ENCODE measurements at regions not wholly inside any gene's neighbourhood (a gene's known extent, or its start where the extent isn't known, plus 50 kb on each side); places are given as distances from the start of the nearest gene placed in this dataset.
A peak's percentile ranks its signal among the peaks of the same experiment; 100 is the strongest.
"Not testable (repeated sequence)": the region's sequence is repeated elsewhere in the genome, so short reads cannot be mapped to it uniquely, and the experiment has no call there.

GRCh38 chr18:70981400-70982140, 692.7 kb downstream of the SOCS6 start:
- DNase-seq, result no peak

GRCh38 chr18:70973626-70974025, 684.8 kb downstream of the SOCS6 start:
- no peak for DNase-seq

- no peak for DNase-seq
Observed at GRCh38 chr18:70966419-70966818, 677.6 kb downstream of the SOCS6 start.

- no peak for DNase-seq
Observed at GRCh38 chr18:70961939-70962338, 673.1 kb downstream of the SOCS6 start.

GRCh38 chr18:70956554-70956953, 667.7 kb downstream of the SOCS6 start:
- DNase-seq, result no peak

- no peak for DNase-seq
Observed at GRCh38 chr18:70936160-70936559, 647.3 kb downstream of the SOCS6 start.

- no peak for DNase-seq
Observed at GRCh38 chr18:70931942-70932814, 643.3 kb downstream of the SOCS6 start.

- no peak for DNase-seq
Observed at GRCh38 chr18:70920840-70921374, 632.1 kb downstream of the SOCS6 start.

GRCh38 chr18:70907673-70908072, 618.8 kb downstream of the SOCS6 start:
- no peak for DNase-seq

- no peak for DNase-seq
Observed at GRCh38 chr18:70892381-70892780, 603.5 kb downstream of the SOCS6 start.

- DNase-seq, result no peak
Observed at GRCh38 chr18:70870292-70870691, 581.4 kb downstream of the SOCS6 start.

- DNase-seq, result no peak
Observed at GRCh38 chr18:70848329-70848728, 559.5 kb downstream of the SOCS6 start.

- no peak for DNase-seq
Observed at GRCh38 chr18:70840649-70841048, 551.8 kb downstream of the SOCS6 start.

GRCh38 chr18:70827632-70828031, 538.8 kb downstream of the SOCS6 start:
- no peak for DNase-seq

- DNase-seq, result no peak
Observed at GRCh38 chr18:70826571-70826970, 537.7 kb downstream of the SOCS6 start.

GRCh38 chr18:70822691-70823090, 533.8 kb downstream of the SOCS6 start:
- no peak for DNase-seq

GRCh38 chr18:70822117-70822516, 533.3 kb downstream of the SOCS6 start:
- DNase-seq, result no peak

- no peak for DNase-seq
Observed at GRCh38 chr18:70808481-70809056, 519.7 kb downstream of the SOCS6 start.

- DNase-seq, result peak in 4 of 5 donors; percentile 14 to 46 (median 16)
Observed at GRCh38 chr18:70781860-70782453, 493.1 kb downstream of the SOCS6 start.

- DNase-seq, result not testable (repeated sequence)
Observed at GRCh38 chr18:70766254-70766653, 477.4 kb downstream of the SOCS6 start.

- no peak for DNase-seq
Observed at GRCh38 chr18:70762812-70763211, 474.0 kb downstream of the SOCS6 start.

GRCh38 chr18:70758780-70759179, 469.9 kb downstream of the SOCS6 start:
- no peak for DNase-seq

GRCh38 chr18:70754486-70754885, 465.6 kb downstream of the SOCS6 start:
- DNase-seq, result no peak

All from T-helper 1 cell (primary cell).